Globus pallidus (tissue), 1 donor: ENCODE measurements at regions not wholly inside any gene's neighbourhood (a gene's known extent, or its start where the extent isn't known, plus 50 kb on each side); places are given as distances from the start of the nearest gene placed in this dataset.

ENCODE experiments used
- DNase-seq: peaks from one replicate; pipeline ENCODE4 v3.0.0-alpha.2; 2015; ENCODE audit warnings: low spot score

GRCh38 chr7:54701982-54702381, 57.0 kb downstream of the SEC61G start:
- no peak for DNase-seq

- no peak for DNase-seq
Measured at GRCh38 chr7:54699715-54700114, 59.3 kb downstream of the SEC61G start.

DNA sequence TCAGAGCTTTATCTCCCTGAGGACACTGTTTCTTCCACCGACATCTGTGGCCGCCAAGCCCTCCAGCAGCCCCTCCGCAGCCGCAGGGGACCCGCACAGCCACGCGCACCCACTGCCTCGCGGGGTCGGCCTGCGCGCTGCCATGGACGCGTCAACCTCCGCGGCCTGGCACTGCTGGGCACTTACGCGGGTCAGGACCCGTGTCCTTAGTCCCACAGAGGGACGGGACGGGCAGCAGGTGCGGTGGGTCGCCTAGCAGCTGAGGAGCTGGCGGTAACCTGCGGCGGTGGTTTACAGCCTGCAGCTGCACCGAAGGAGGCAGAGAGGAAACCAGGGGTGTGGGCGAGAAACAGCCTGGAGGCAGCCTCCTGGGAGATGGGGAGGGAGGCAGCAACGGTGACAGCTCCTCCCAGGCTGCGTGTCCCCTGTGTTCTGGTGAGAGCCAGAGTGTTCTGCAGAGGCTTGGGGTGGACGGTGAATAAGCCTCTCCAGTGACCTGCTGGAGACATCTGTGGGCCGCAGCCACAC, 61.3 kb downstream of the SEC61G start:
- no peak for DNase-seq

DNA sequence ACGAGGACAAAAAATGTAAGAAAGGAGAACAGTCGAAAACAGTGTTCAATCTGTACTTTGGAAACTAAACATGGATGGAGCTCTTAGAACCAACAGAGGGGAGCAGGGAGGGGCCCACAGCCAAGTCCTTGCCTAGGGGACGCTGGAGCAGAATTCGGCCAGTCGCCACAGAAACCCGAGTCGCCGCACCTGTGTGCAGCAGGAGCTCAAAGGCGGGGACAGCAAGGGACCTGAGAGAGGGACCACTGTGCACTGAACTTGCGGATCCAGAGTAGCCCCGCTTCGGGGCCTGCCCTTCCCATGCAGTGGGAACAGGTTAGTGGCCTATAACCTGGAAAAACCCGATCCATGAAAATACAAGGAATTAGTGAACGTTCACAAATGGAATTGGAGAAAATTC, 68.1 kb downstream of the SEC61G start:
- no peak for DNase-seq

DNA sequence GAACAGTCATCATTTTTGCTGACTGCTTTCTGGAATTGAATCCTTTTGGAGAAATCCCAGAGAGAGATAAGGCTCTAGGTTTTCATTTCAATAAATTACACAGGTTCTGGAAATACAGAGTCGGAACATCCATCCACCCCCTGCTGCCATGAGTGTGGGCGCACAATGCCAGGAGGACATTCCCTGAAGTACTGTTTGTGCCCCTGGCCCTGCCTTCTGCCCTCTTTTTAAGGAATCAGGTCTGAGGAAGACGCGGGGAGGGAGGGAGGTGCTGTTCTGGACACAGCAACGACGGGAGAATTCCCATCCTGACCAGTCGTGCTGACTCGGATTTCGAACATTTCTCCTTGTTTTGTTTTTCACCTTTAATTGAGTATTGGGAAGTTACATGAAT, 69.0 kb downstream of the SEC61G start:
- DNase-seq: no peak

DNA sequence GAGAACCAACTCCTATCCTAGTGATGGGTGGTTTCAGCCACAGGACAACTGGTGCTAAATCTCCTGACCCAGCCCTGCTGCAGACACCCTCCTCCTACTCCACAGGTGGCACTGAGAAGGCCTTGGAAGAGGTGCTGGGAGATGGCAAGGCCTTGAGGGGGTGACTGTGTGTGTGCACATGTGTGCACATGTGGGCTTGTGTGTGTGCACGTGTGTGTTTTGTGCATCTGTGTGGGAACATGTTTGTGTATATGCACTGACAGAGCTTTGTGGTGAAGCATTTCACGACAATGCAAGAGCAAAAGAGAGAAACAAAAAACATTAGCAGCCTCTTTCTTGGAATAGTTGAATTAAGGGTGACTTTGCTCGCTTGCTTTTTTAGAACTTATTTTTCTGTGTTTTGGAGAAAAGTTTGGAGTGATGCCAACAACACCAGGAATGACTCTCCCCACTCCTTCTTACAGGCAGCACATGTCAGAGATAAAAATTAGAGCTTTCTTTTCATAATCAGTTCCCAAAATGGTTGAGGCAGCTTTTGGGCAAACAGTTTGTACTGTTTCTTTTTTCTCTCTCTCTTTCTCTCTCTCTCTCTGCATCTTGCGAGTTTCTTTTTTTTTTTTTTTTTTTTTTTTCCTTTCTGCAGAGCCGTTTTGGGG, 69.5 kb downstream of the SEC61G start:
- DNase-seq: no peak

GRCh38 chr7:54687462-54688212, 71.4 kb downstream of the SEC61G start:
- no peak for DNase-seq

DNA sequence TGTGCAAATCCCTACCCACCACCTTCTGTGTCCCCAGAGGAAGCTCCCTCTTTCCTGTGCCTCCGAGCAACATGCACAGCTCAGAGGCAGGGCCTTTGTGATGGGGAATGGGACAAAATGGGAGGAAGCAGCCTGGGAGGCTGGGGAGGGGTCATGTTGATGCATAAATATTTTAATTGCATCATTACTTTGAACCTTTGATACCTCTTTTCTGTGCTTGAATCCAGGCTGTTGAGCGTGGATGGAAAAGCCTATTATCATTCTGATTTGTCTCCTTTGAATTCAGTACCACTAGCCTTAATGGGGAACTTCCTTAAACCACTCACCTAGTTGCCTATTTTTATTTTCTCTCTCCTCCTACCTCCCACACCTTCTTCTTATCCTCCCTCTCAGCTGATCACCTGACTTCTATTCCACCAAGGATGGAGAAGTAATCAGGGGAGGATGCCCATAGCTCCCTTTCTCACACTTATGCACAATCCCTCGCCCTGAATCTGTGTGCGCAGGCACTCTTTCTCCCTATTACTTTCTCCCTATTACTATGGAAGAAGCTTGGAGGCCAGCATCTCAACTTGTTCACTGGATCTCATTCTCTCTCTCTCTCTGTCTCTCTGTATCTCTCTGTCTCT, 78.5 kb downstream of the SEC61G start:
- no peak for DNase-seq

GRCh38 chr7:54679490-54679817, 79.6 kb downstream of the SEC61G start:
- no peak for DNase-seq

DNA sequence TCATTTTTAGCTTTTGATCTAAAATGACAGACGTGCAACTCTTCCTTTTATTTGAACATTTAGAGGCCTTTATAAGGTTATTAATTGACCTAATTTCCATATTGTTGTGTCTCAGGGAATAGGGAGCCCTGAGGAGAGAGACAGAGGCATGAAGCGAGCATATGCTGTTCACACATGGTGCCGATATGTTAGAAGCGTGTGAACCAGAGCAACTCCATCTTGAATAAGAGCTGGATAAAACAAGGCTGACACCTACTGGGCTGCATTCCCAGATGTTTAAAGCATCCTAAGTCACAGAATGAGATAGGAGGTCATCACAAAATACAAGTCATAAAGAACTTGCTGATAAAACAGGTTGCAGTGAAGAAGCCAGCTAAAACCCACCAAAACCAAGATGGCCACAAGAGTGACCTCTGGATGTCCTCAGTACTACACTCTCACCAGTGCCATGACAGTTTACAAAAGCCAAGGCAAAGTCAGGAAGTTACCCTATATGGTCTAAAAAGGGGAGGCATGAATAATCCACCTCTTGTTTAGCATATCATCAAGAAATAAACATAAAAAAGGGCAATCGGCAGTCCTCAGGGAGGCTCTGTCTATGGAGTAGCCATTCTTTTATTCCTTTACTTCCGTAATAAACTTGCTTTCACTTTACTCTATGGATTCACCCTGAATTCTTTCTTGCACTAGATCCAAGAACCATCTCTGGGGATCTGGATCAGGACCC, 80.1 kb downstream of the SEC61G start:
- DNase-seq: no peak

DNA sequence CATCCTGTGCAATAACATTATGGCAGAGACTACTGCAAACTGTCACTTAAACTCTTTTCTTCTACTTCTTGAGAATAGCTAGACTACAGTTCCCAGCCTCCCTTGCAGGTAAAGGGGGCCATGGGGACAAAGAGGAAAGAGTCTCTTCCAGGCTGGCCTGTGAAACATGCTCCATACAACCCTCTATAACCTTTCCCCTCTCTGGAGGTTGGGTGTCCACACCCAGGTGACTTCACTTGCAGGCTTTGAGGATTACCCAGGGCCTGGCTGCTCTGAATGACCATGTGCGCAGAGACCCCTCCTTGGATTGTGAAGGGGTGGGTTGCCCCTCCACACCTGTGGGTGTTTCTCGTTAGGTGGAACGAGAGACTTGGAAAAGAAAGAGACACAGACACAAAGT, 84.1 kb downstream of the SEC61G start:
- no peak for DNase-seq

GRCh38 chr7:54672519-54672918, 86.5 kb downstream of the SEC61G start:
- no peak for DNase-seq

DNA sequence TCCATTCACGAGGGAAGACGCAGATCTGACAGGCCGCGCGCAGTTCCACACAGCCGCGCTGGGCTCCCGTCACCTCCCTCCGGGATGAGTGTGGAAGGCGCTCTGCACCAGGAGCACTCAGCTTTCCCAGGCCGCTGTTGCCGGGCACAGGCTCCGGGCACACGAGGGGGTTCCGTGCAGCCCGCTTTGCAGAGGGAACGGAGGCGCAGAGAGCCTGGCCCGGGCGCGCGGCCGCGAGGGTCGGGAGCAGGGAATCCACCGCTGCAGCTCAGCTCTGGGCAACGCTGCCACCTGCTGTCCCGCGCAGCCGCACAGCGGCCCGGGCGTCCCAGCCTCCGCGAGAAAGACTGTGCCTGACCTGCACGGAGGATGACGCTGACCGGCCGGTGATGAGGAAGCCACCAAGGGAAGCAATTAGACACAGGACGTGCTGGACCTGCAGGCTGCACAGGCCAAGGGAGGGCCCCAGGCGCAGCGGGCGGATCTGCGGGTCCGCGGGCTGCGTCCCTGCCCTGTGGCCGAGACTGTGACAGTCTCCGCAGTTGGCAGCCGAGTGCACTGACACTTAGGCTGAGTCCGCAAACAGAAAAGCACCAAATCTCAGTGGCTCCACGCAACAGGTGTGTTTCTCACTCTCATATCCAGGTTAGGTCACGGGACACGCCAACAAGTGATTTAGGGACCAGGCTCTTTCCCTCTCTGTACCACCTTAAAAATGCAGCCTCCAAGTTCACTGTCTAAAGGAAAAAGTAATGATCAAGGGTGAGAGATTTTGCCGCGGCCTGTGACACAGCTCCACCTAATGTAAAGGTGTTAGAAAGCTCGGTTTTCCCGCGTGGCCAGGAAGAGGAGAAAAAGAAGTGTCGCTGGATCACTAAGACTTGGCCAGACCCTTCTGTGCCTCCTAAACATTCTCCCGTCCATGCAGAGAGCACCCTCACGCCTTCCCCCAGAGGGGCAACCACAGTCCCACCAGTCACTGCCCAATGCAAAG, 94.5 kb downstream of the SEC61G start:
- peak; percentile 37 for DNase-seq

DNA sequence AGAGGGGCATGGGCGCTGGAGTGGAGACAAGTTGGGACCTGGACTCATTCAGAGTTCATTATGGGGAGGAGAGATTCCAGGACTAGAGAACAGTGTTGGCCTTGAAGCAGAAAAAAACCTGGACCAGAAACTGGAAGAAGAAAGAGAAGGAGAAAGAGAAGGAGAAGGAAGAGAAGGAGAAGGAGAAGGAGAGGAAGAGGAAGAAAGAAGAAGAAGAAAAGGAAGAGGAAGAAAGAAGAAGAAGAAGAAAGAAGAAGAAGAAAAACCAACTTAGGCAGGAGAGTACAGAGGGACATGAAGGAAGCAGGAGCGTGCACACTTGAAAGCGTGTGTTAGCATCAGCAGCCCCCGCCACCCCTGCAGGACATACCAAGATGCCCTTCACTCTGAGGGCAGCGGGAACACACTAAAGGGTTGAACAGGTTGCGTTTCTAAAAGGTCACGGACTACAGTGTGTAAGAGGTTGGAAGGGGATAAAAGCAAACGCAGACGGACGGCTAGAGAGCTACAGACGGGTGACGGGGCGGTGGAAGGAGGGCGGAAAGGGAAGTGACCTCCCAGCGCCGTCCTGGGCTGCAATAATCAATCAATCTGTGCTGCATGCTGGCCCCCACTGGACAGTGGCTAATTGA, 95.3 kb downstream of the SEC61G start:
- peak; percentile 1 for DNase-seq

- no peak for DNase-seq
Measured at GRCh38 chr7:54663186-54663585, 95.8 kb downstream of the SEC61G start.

DNA sequence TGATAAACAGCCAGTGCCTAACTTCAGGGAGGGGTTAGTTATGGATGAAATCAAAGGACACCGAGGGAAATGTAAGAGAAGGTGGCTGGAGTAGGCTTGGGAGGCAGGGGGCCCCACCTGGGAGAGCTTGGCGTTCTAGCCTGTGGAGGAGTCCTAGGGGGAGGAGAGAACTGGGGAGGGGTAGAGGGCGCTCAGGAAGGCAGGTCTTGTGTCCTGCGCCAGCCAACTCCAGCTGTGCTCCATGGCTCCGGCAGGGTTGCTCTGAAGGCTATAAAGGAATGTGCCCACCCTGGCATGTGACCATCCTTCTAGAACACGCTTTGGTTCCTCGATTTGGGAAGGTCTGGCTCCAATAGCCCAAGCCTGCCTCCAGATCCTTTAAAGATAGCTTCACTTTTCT, 96.3 kb downstream of the SEC61G start:
- DNase-seq: no peak

DNA sequence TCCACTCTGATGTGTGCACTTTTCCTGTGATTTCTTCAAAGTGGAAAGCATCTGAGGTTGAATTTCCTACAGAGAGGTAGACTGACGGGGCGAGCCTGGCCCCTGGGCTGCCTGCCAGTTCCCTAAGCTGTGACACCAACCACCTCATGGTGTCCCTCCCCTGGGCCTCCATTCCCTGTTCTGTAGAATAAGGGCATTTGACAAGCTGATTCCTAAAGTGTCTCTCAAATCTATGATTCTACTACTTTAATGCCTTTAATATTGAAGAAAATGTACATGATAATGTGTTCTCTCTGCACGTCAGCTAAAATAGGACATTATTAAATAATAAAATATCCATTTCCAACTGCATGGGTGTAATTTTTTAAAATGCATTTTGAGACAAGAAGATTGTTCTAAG, 105.1 kb downstream of the SEC61G start:
- DNase-seq: no peak

- no peak for DNase-seq
Measured at GRCh38 chr7:54643064-54643463, 100.9 kb downstream of the VSTM2A start.

DNA sequence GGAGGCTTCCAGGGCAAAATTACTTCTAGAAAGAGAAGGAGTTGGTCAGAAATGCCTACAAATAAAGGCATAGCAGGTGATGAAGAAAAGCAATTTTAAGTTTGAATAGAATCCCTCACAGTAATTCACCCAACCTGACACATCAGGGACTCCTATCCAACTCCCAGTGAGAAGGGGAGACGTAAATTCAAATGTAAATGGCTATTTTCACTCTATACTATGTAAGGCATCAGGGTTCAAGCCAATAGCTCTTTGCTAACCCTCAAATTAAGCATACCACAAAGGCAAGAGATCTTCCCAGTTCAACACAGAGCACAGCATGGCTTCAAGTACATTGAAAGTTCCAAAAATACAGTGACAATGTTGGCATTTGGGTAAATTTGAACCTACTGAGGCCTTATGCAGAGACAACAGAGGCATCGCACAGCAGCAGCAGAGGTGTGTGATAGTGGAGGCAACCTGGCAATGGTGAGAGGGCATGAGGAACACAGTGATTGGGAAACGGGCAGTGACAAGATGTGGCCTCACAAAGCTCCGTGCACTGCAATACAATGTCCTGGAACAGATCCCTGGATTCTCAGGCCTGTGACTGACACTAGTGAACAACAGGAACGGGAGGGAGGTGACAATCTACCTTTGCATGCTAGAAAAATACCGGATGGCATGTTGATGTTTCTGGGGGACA, 95.7 kb downstream of the VSTM2A start:
- no peak for DNase-seq

DNA sequence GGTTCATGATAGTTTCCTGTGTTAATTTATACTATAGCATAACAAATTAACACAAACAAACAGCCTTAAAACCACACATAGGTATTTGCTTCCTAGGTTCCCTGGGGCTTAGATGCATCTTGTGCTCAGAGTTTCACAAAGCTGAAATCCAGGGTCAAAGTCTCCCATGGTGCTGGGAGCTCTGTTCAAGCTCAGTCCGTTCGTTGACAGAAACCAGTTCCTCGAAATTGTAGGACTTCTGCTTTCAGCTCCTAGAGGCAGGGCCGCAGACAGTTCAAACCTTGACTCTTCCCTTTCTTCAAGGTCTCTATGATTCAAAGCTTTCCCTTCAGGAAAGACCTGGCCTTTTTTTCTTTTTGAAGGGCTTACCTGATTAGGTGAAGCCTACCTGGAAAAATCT, 90.5 kb downstream of the VSTM2A start:
- no peak for DNase-seq
